Endothelial cell of umbilical vein (primary cell): ENCODE measurements at regions not wholly inside any gene's neighbourhood (a gene's known extent, or its start where the extent isn't known, plus 50 kb on each side); places are given as distances from the start of the nearest gene placed in this dataset.

Experiments
- BruUV-seq: library from RNA; stranded (reverse); fragments of 400-500 nt; replicated peaks from 2 replicates; lab custom pipeline; 2021; lab: Mats Ljungman, UMichigan
- CTCF ChIA-PET: fragments of 300-600, 350-600 bp; sonication (Branson Sonifier 250); formaldehyde crosslinking; loops from one replicate; lab custom pipeline; 2021; ENCODE audit warnings: antibody characterized with exemption, inconsistent platforms; lab: Charles Lee
- POLR2A ChIA-PET: fragments of 300-600, 350-600 bp; sonication (Branson Sonifier 250); formaldehyde crosslinking; loops from one replicate; lab custom pipeline; 2021; ENCODE audit warnings: antibody characterized with exemption, inconsistent platforms; lab: Charles Lee
- DNase-seq: peaks from one replicate; pipeline ENCODE4 v3.0.0-alpha.2; 2011; ENCODE audit warnings: low read depth, low spot score
- FAIRE-seq: peaks from 2 replicates; lab custom pipeline; 2011; peaks lifted over from hg19 to GRCh38; lab: Jason Lieb, UNC
- H2AFZ ChIP-seq: 2 replicates; pipeline ENCODE4 v1.6.0; 2012; ENCODE audit warnings: low read depth, low read length, control low read depth, inconsistent platforms
- H3K27ac ChIP-seq: 2 replicates; pipeline ENCODE4 v1.5.1; 2011; ENCODE audit warnings: low read depth, mild to moderate bottlenecking, control low read depth, low read length, moderate library complexity; ENCODE audit not compliant: insufficient read depth
- H3K27me3 ChIP-seq, 2 experiments: 2 replicates each; pipeline versions ENCODE4 v1.6.0 to v1.6.1; 2011; ENCODE audit warnings: low read length in 2 of 2, mixed read lengths in 1 of 2; ENCODE audit not compliant: control insufficient read depth in 2 of 2, insufficient read depth in 2 of 2
- H3K36me3 ChIP-seq, 2 experiments: 2 replicates in 1 of 2; 3 replicates in 1 of 2; pipeline ENCODE4 v1.5.1; 2011; ENCODE audit warnings: low read length in 2 of 2, mild to moderate bottlenecking in 1 of 2, moderate library complexity in 1 of 2; ENCODE audit not compliant: control insufficient read depth in 2 of 2, insufficient read depth in 2 of 2; ENCODE audit errors: extremely low read depth in 1 of 2
- H3K4me1 ChIP-seq: 3 replicates; pipeline ENCODE4 v1.5.1; 2011; ENCODE audit warnings: mild to moderate bottlenecking, low read length; ENCODE audit not compliant: control insufficient read depth, insufficient read depth; ENCODE audit errors: extremely low read depth
- H3K4me2 ChIP-seq: 2 replicates; pipeline ENCODE4 v1.6.1; 2011; ENCODE audit warnings: low read length, control low read depth, mixed read lengths; ENCODE audit not compliant: insufficient read depth
- H3K4me3 ChIP-seq, 3 experiments: fragments of 200-600 bp in 1 of 3; sonication (generic), shearing (Covaris generic) in 1 of 3; replicated peaks in 1 of 3; 2 replicates each; pipeline ENCODE4 v1.5.1; 2011 to 2016; ENCODE audit warnings: control low read depth in 3 of 3, low read length in 3 of 3, mild to moderate bottlenecking in 2 of 3, inconsistent platforms in 1 of 3, low read depth in 1 of 3, moderate library complexity in 1 of 3; ENCODE audit not compliant: insufficient read depth in 1 of 3
- H3K79me2 ChIP-seq: 2 replicates; pipeline ENCODE4 v1.6.0; 2012; ENCODE audit warnings: low read length, inconsistent platforms; ENCODE audit not compliant: control insufficient read depth, insufficient read depth
- H3K9ac ChIP-seq: replicated peaks from 2 replicates; pipeline ENCODE3; 2011; ENCODE audit warnings: low read length, control low read depth; ENCODE audit not compliant: insufficient read depth; ENCODE audit errors: extremely low read depth
- H3K9me1 ChIP-seq: replicated peaks from 3 replicates; pipeline ENCODE4 v1.6.0; 2011; ENCODE audit warnings: mild to moderate bottlenecking, low read length; ENCODE audit not compliant: control insufficient read depth, insufficient read depth; ENCODE audit errors: extremely low read depth
- H3K9me3 ChIP-seq: replicated peaks from 2 replicates; pipeline ENCODE4 v1.5.1; 2012; ENCODE audit warnings: low read length, inconsistent platforms; ENCODE audit not compliant: control insufficient read depth, insufficient read depth
- H4K20me1 ChIP-seq: replicated peaks from 2 replicates; pipeline ENCODE3; 2011; ENCODE audit warnings: mild to moderate bottlenecking, low read length; ENCODE audit not compliant: control insufficient read depth, insufficient read depth; ENCODE audit errors: extremely low read depth
- CTCF ChIP-seq, 2 donors: IDR thresholded peaks; 1 replicate in 1 of 2; 2 replicates in 1 of 2; pipeline ENCODE4 v1.5.1; 2011; ENCODE audit warnings: low read length in 2 of 2, mild to moderate bottlenecking in 2 of 2, moderate library complexity in 2 of 2, control low read depth in 1 of 2, inconsistent platforms in 1 of 2, low read depth in 1 of 2; ENCODE audit not compliant: insufficient read depth in 1 of 2; ENCODE audit errors: extremely low read depth in 1 of 2
- EZH2 ChIP-seq: IDR thresholded peaks from 2 replicates; pipeline ENCODE4 v1.6.1; 2012; ENCODE audit warnings: borderline replicate concordance, low read depth, mild to moderate bottlenecking, moderate library complexity, low read length, inconsistent platforms; ENCODE audit not compliant: severe bottlenecking
- FOS ChIP-seq: IDR thresholded peaks from 2 replicates; pipeline ENCODE4 v1.6.1; 2011; ENCODE audit warnings: mild to moderate bottlenecking, low read length, moderate library complexity, borderline replicate concordance; ENCODE audit not compliant: insufficient read depth
- GATA2 ChIP-seq: IDR thresholded peaks from 2 replicates; pipeline ENCODE4 v1.7.0; 2011; ENCODE audit warnings: low read depth, mild to moderate bottlenecking, moderate library complexity, mixed read lengths, low read length; ENCODE audit not compliant: insufficient read length, insufficient read depth
- JUN ChIP-seq: IDR thresholded peaks from 2 replicates; pipeline ENCODE4 v1.6.1; 2011; ENCODE audit warnings: borderline replicate concordance, low read depth; ENCODE audit not compliant: insufficient read length, insufficient read depth
- MAX ChIP-seq: IDR thresholded peaks from 2 replicates; pipeline ENCODE4 v1.6.1; 2011; ENCODE audit not compliant: insufficient read depth, insufficient read length
- MYC ChIP-seq: IDR thresholded peaks from one replicate; pipeline ENCODE4 v1.6.1; 2011; ENCODE audit warnings: mild to moderate bottlenecking, low read depth, low read length
- POLR2A ChIP-seq: IDR thresholded peaks from 2 replicates; pipeline ENCODE4 v1.6.1; 2012; ENCODE audit warnings: low read depth, mild to moderate bottlenecking, control low read depth, low read length
- POLR2AphosphoS5 ChIP-seq: IDR thresholded peaks from 2 replicates; pipeline ENCODE4 v1.6.1; 2012; ENCODE audit warnings: low read depth, mild to moderate bottlenecking, control low read depth, low read length, moderate library complexity; ENCODE audit not compliant: insufficient read depth
- dilution Hi-C: fragments of 300-500 bp; cut with MboI; formaldehyde crosslinking; loops from one replicate; pipeline ENCODE4 v1.15.0; 2019; ENCODE audit warnings: low sequenced_read_pairs; ENCODE audit not compliant: extremely low pct_ligation_motif_present
- intact Hi-C: fragments of 100-400 bp; cut with micrococcal nuclease; formaldehyde crosslinking; loops from one replicate; pipeline ENCODE4 v1.10.0; 2022

GRCh38 chr6:163720005-163720404 is 305.5 kb downstream of the QKI start:
- DNase-seq (no peak), FAIRE-seq (no peak)
- dilution Hi-C loops, result no loop called here
- intact Hi-C loops, result no loop called here
- Histone ChIP-seq H3K9me3 (no peaks in the 10 kb centered on the region), H3K27me3 (no peaks in the 10 kb centered on the region), H3K4me2 (no peak overlapping the region), H3K4me3 (no peak overlapping the region), H3K9ac (no peak overlapping the region), H3K9me1 (no peaks in the 10 kb centered on the region), H3K79me2 (no peaks in the 10 kb centered on the region), H3K27ac (no peak overlapping the region), H3K36me3 (no peaks in the 10 kb centered on the region), H3K4me1 (no peaks in the 10 kb centered on the region), H2AFZ (no peak overlapping the region), H4K20me1 (no peaks in the 10 kb centered on the region)
- TF ChIP-seq POLR2A (no peak), CTCF (IDR thresholded peaks at IDR 0.05; ENCODE audit: extremely low read depth in 1 of 2, insufficient read depth in 1 of 2, low read depth in 1 of 2, low read length in 2 of 2) (no peak), GATA2 (no peak), MYC (no peak), POLR2AphosphoS5 (no peak), EZH2 (no peak), FOS (no peak), MAX (no peak), JUN (no peak)
- CTCF ChIA-PET, result no interaction called here
- POLR2A ChIA-PET, result no interaction called here
- BruUV-seq, result no TSS peak
